ENCODE measurements at regions not wholly inside any gene's neighbourhood (a gene's known extent, or its start where the extent isn't known, plus 50 kb on each side); places are given as distances from the start of the nearest gene placed in this dataset.

DNA sequence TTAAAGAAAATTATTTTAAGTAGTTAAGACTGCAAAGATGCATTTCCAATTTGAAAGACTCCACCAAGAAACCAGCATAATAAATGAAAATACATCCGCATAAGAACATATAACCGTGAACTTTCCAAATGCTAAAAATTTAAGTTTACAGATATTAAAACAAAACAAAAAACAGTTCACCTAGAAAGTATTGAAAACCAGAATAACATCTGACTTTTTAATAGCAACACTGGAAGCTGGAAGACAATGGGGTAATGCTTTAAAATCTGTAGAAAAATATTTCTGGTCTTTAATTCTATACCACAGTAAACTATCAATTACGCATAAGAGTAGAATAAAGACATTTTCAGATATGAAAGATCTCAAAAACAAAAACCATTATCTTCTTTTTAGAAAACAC, 79.3 kb upstream of the COL24A1 start:
- Histone ChIP-seq H3K27ac (no peak overlapping the region), H3K4me2 (ENCODE audit: low read length) (no peak overlapping the region), H3K36me3 (ENCODE audit: control insufficient read depth, insufficient read depth, low read length) (no peaks in the 10 kb centered on the region), H3K4me3 (ENCODE audit: low read depth, low read length) (no peak overlapping the region), H2AFZ (no peak overlapping the region), H3K9ac (no peak overlapping the region), H3K9me3 (ENCODE audit: control insufficient read depth, low read length) (no peaks in the 10 kb centered on the region), H3K79me2 (no peaks in the 10 kb centered on the region), H3K27me3 (ENCODE audit: control insufficient read depth, insufficient read depth, low read length) (no peaks in the 10 kb centered on the region), H3K4me1 (no peaks in the 10 kb centered on the region)
- TF ChIP-seq, protein P1, sequence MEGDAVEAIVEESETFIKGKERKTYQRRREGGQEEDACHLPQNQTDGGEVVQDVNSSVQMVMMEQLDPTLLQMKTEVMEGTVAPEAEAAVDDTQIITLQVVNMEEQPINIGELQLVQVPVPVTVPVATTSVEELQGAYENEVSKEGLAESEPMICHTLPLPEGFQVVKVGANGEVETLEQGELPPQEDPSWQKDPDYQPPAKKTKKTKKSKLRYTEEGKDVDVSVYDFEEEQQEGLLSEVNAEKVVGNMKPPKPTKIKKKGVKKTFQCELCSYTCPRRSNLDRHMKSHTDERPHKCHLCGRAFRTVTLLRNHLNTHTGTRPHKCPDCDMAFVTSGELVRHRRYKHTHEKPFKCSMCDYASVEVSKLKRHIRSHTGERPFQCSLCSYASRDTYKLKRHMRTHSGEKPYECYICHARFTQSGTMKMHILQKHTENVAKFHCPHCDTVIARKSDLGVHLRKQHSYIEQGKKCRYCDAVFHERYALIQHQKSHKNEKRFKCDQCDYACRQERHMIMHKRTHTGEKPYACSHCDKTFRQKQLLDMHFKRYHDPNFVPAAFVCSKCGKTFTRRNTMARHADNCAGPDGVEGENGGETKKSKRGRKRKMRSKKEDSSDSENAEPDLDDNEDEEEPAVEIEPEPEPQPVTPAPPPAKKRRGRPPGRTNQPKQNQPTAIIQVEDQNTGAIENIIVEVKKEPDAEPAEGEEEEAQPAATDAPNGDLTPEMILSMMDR (IDR thresholded peaks at IDR 0.05) = no peak

DNA sequence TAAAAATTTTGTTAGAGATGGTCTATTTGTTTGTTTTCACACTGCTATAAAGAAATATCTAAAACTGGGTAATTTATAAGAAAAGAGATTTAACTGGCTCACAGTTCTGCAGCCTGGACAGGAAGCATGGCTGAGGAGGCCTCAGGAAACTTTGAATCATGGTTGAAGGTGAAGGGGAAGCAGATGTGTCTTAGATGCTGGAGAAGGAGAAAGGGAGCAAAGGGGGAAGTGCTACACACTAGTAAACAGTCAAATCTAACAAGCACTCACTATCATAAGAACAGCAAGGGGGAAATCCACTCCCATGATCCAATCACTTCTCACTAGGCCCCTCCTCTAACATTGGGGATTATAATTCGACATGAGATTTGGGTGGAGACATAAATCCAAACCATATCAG, 76.8 kb upstream of the COL24A1 start:
- no peak overlapping the region for H3K4me3 ChIP-seq (ENCODE audit: low read depth, low read length)
- H3K4me1 ChIP-seq = no peaks in the 10 kb centered on the region
- no peak overlapping the region for H3K27ac ChIP-seq
- H3K27me3 ChIP-seq (ENCODE audit: control insufficient read depth, insufficient read depth, low read length) = no peaks in the 10 kb centered on the region
- no peak overlapping the region for H3K9ac ChIP-seq
- no peak overlapping the region for H2AFZ ChIP-seq
- no peaks in the 10 kb centered on the region for H3K36me3 ChIP-seq (ENCODE audit: control insufficient read depth, insufficient read depth, low read length)
- H3K4me2 ChIP-seq (ENCODE audit: low read length) = no peak overlapping the region
- no peaks in the 10 kb centered on the region for H3K79me2 ChIP-seq
- no peaks in the 10 kb centered on the region for H3K9me3 ChIP-seq (ENCODE audit: control insufficient read depth, low read length)
- TF ChIP-seq, protein P1 (IDR thresholded peaks at IDR 0.05) = no peak

DNA sequence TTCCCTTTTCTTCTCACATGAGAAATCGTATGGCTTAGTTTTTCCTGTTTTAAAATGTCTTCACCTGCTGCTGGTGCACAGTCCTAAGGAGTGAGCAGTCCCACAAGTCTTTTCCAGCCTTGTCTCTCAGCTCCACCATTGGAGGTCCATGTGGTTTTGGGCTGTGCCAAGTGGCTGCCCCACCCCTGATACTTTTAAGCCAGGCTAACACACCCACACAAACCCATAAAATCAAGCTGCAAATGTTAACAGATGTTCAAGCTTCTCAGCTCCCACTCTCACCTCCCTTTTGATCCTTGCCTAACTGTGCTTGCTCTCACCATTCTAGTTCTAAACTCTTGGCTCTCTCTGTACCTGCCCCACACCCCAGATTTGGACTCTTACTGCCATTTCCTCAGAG, 74.5 kb upstream of the COL24A1 start:
- Histone ChIP-seq H3K4me1 (no peaks in the 10 kb centered on the region), H3K4me3 (ENCODE audit: low read depth, low read length) (no peak overlapping the region), H3K9ac (no peak overlapping the region), H2AFZ (no peak overlapping the region), H3K27me3 (ENCODE audit: control insufficient read depth, insufficient read depth, low read length) (no peaks in the 10 kb centered on the region), H3K79me2 (no peaks in the 10 kb centered on the region), H3K9me3 (ENCODE audit: control insufficient read depth, low read length) (no peaks in the 10 kb centered on the region), H3K4me2 (ENCODE audit: low read length) (no peak overlapping the region), H3K36me3 (ENCODE audit: control insufficient read depth, insufficient read depth, low read length) (no peaks in the 10 kb centered on the region), H3K27ac (no peak overlapping the region)
- TF ChIP-seq, protein P1 (IDR thresholded peaks at IDR 0.05) = no peak

DNA sequence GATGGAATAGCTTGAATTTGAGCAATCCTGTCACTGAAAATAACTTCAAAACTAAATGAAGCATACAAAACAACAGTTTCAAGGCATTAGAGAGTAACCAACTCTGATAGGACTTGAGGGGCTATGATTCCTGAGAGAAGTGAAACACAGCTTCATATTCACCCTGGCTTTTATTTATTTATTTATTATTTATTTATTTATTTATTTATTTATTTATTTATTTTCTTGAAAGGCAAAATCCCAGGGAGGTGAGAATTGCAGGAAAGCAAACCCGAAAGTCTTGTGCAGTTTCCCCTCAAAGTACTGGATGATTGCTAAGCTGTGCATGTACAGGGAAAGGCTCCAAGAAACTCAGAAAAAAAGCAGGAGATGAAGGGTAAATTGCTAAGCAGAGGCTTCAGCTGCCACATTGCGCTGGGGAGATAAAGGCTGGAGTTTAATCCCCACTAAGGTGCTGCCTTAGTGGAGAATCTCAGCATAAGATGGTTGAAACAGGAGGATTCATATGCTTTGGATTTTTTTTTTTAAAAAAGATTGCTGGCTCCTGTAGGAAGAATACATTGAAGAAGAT, 72.9 kb upstream of the COL24A1 start:
- no peak overlapping the region for H3K4me2 ChIP-seq (ENCODE audit: low read length)
- no peak overlapping the region for H3K4me3 ChIP-seq (ENCODE audit: low read depth, low read length)
- no peaks in the 10 kb centered on the region for H3K79me2 ChIP-seq
- no peak overlapping the region for H2AFZ ChIP-seq
- H3K4me1 ChIP-seq = no peaks in the 10 kb centered on the region
- H3K27ac ChIP-seq = no peak overlapping the region
- no peak overlapping the region for H3K9ac ChIP-seq
- H3K27me3 ChIP-seq (ENCODE audit: control insufficient read depth, insufficient read depth, low read length) = no peaks in the 10 kb centered on the region
- TF ChIP-seq, protein P1 (IDR thresholded peaks at IDR 0.05) = no peak
- no peaks in the 10 kb centered on the region for H3K9me3 ChIP-seq (ENCODE audit: control insufficient read depth, low read length)
- no peaks in the 10 kb centered on the region for H3K36me3 ChIP-seq (ENCODE audit: control insufficient read depth, insufficient read depth, low read length)

DNA sequence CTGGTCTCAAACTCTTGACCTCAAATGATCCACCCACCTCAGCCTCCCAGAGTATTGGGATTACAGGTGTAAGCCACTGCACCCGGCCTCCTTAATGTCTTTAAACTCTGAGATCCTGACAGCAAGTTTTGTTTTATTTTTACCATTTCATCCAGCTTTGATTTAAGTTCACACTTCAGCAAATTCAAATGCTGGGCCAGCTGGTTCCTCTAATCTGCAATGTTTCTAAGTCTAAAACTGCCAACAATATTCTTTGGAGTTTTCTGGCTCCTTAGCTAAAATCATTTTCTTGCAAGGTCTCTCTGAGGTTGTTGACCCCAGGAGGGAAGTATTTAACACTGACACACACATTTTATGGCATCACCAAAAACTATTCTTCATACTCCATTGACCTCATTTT, 72.0 kb upstream of the COL24A1 start:
- Histone ChIP-seq H3K27me3 (ENCODE audit: control insufficient read depth, insufficient read depth, low read length) (no peaks in the 10 kb centered on the region), H3K36me3 (ENCODE audit: control insufficient read depth, insufficient read depth, low read length) (no peaks in the 10 kb centered on the region), H3K4me1 (no peaks in the 10 kb centered on the region), H3K4me3 (ENCODE audit: low read depth, low read length) (no peak overlapping the region), H3K27ac (no peak overlapping the region), H3K9me3 (ENCODE audit: control insufficient read depth, low read length) (no peaks in the 10 kb centered on the region), H3K79me2 (no peaks in the 10 kb centered on the region), H2AFZ (no peak overlapping the region), H3K9ac (no peak overlapping the region), H3K4me2 (ENCODE audit: low read length) (no peak overlapping the region)
- TF ChIP-seq, protein P1 (IDR thresholded peaks at IDR 0.05) = no peak
